GM23338 (cell line): ENCODE measurements at regions not wholly inside any gene's neighbourhood (a gene's known extent, or its start where the extent isn't known, plus 50 kb on each side); places are given as distances from the start of the nearest gene placed in this dataset.

ENCODE experiments used
- CTCF ChIP-seq, 2 experiments: fragments of 200-600 bp in 1 of 2; sonication (generic) in 1 of 2; conservative IDR thresholded peaks; 2 replicates each; pipeline versions ENCODE4 v1.5.1 to v1.6.1; 2016 to 2017; ENCODE audit warnings: antibody characterized with exemption in 2 of 2, low read depth in 2 of 2, mild to moderate bottlenecking in 2 of 2, moderate library complexity in 1 of 2
- EZH2 ChIP-seq: fragments of 200-600 bp; sonication (generic); IDR thresholded peaks from one replicate; pipeline ENCODE4 v1.8.0; 2017; ENCODE audit warnings: antibody characterized with exemption, mild to moderate bottlenecking, low read depth; ENCODE audit not compliant: unreplicated experiment
- POLR2AphosphoS5 ChIP-seq: IDR thresholded peaks from 2 replicates; pipeline ENCODE4 v1.6.1; 2016; ENCODE audit warnings: antibody characterized with exemption, low read depth

- TF ChIP-seq CTCF (conservative IDR thresholded peaks at IDR 0.05; ENCODE audit: low read depth in 2 of 2), result no peak
- TF ChIP-seq EZH2, result no peak
- no peak for TF ChIP-seq POLR2AphosphoS5
These were observed 164.6 kb upstream of the RMP24 start for GRCh38 chr18:35807811-35808335.
